GM12875 (cell line): ENCODE measurements at regions not wholly inside any gene's neighbourhood (a gene's known extent, or its start where the extent isn't known, plus 50 kb on each side); places are given as distances from the start of the nearest gene placed in this dataset.

Experiments used
- H3K4me3 ChIP-seq: one replicate; pipeline ENCODE4 v1.5.1; 2011; ENCODE audit warnings: low read depth, low read length, control low read depth
- CTCF ChIP-seq: IDR thresholded peaks from 2 replicates; pipeline ENCODE4 v1.5.1; 2011; ENCODE audit warnings: low read depth, mild to moderate bottlenecking, control low read depth, inconsistent platforms, low read length, moderate library complexity, borderline replicate concordance; ENCODE audit not compliant: insufficient read depth

GRCh38 chr10:44060221-44060620 lies 324.7 kb downstream of the CXCL12 start:
- H3K4me3 ChIP-seq: no peak overlapping the region
- no peak for TF ChIP-seq CTCF

- no peak overlapping the region for H3K4me3 ChIP-seq
Measured at GRCh38 chr10:44058259-44058658, 326.6 kb downstream of the CXCL12 start.

GRCh38 chr10:44056967-44057805 lies 327.7 kb downstream of the CXCL12 start:
- no peak for TF ChIP-seq CTCF
- no peak overlapping the region for H3K4me3 ChIP-seq

More at GRCh38 chr10:44058259-44058658, 326.6 kb downstream of the CXCL12 start:
- TF ChIP-seq CTCF: no peak

GRCh38 chr10:44056206-44056605 lies 328.7 kb downstream of the CXCL12 start:
- TF ChIP-seq CTCF: no peak

GRCh38 chr10:44054046-44054445 lies 330.9 kb downstream of the CXCL12 start:
- H3K4me3 ChIP-seq: no peak overlapping the region
- TF ChIP-seq CTCF: no peak

More at GRCh38 chr10:44056206-44056605, 328.7 kb downstream of the CXCL12 start:
- no peak overlapping the region for H3K4me3 ChIP-seq

- no peak for TF ChIP-seq CTCF
Measured at GRCh38 chr10:44053391-44053790, 331.5 kb downstream of the CXCL12 start.

GRCh38 chr10:44051584-44052385 lies 333.1 kb downstream of the CXCL12 start:
- no peak for TF ChIP-seq CTCF
- H3K4me3 ChIP-seq: no peak overlapping the region

More at GRCh38 chr10:44053391-44053790, 331.5 kb downstream of the CXCL12 start:
- H3K4me3 ChIP-seq: no peak overlapping the region
